HG03066 (cell line): ENCODE measurements at regions not wholly inside any gene's neighbourhood (a gene's known extent, or its start where the extent isn't known, plus 50 kb on each side); places are given as distances from the start of the nearest gene placed in this dataset.
"Not testable (repeated sequence)": the region's sequence is repeated elsewhere in the genome, so short reads cannot be mapped to it uniquely, and the experiment has no call there.

Source experiments
- ATAC-seq: cut with Tn5 transposase; IDR thresholded peaks from one replicate; pipeline ENCODE4 v1.9.1; 2021; ENCODE audit warnings: low read depth; ENCODE audit not compliant: unreplicated experiment

DNA sequence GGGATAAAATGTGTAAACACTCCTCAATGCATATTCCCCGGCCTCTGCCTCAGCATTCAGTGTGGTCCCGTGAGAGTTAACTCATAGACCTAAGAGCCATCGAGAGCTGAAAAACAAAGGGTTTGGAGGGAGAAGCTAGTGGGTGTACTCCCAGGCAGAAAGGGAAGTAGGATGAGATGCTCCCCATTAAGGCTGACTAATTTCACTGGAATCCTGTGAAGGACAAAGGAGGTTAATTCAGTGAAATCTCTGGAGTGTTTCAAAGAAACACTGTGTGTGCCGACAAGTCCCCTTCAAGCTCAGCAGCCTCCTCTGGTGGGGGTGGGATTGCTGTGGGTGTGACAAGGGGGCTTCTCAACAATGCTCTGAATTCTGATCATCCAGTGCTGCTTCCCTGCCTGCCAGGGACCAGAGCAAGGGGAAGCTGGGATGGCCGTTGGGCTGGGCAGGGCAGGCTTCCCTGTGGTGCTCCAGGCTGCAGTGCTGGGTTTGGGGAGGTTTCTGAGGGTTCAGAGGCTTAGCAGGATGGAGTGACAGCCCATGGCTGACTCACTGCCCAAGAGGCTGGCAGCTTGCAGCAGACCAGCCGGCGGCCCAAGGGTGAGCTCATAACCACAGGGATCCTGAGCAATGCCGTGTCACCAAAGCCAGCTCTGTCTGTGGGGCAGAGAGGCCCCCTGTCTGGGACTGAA, 61.4 kb upstream of the BMAL1 start:
- ATAC-seq: no peak

DNA sequence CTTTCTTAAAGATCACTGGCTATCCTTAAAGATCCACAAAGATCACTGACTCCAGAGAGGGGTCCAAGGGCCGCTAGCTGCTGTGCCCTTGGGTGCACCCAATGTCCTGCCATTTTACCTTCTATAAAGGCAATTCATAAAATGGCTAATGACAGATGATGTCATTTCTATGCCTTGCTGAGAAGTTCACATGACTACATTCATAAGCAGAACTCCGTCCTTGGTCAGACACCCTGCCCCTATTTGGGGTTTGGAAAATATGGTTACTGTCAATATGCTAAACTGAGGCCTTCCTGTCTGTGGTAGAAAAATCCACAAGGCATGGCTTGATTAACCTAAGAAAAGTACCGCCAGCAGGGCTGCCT, 60.9 kb upstream of the BMAL1 start:
- ATAC-seq: no peak

DNA sequence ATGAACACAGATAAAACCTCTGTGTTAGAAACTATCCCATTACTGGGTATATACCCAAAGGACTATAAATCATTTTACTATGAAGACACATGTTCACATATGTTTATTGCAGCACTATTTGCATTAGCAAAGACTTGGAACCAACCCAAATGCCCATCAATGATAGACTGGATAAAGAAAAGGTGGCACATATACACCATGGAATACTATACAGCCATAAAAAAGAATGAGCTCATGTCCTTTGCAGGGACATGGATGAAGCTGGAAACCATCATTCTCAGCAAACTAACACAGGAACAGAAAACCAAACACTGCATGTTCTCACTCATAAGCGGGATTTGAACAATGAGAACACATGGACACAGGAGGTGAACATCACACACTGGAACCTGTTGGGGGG, 58.9 kb upstream of the BMAL1 start:
- ATAC-seq: not testable (repeated sequence)

DNA sequence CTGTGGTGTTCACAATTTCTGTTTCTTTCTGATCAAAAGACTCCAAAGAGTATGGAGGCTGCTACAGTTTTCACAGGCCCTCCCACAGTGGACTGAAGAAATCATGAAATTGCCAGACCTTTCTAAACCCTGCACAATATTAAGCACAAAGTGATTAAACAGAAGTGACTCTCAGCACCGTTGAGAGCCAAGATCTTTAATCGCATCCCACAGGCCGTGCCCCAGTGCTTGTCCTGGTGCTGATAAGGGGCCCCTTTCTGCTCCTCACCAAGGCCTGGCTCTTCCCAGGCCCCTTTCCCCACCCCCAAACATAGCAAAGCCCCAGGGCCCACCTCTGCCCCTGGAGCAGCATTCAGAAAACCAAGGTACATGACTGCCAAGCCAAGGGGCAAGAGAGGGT, 57.4 kb upstream of the BMAL1 start:
- ATAC-seq: no peak

DNA sequence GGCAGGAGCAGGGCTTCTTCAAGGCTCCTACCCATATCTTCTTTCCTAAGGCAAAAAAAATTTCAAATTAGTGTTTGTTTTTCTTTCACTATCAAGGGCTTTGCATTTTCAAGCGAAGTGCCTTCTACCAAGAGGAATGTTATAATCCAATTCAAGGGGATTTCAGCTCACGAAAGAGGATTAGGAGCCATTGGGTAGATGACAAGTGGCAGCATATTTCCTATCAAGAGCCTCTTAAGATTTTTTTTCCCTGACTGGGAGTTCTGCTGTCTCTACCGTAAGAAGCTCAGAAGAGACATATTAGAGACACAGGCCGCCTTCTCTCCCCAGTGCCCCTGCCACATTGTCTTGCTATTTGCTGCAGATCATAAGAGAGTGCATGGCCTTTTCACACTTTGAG, 55.9 kb upstream of the BMAL1 start:
- no peak for ATAC-seq

DNA sequence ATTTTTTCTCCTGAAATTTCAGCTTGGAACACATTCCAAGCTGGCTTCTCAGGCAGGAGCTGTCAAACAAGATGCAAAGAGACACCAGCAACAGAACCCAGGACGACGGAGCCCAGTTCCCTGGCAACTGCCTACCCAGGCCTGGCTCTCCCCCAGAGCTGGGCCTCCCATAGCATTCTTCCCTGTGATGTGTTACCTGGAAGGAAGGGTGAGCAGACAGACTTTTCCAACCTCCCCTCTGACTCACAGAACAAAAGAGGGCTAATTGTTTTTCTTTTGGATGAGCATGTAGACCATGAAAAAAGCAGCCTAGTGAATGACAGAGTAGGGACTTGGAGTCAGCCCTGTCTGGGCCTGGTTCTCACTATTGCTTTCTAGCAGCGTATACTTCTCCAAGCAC, 55.3 kb upstream of the BMAL1 start:
- ATAC-seq: no peak

DNA sequence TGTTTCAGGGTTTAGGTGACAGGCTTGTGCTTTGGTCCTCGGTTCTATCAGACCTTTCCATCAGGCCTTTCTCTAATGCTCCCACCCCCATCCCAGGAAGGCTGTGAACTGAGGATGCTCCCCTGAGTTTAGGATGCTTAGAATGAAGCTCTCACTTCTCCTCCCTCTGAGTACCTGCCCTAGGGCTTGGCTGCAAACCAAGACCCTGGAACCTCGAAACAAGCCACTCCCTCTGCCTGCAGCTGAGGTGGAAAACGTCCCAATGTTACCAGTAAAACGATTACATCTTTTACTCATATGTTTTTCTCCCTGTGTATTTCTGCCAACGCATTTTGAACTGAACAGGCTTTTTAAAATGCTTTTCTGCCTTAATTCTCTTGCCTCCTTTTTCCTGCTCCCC, 54.5 kb upstream of the BMAL1 start:
- ATAC-seq: no peak

DNA sequence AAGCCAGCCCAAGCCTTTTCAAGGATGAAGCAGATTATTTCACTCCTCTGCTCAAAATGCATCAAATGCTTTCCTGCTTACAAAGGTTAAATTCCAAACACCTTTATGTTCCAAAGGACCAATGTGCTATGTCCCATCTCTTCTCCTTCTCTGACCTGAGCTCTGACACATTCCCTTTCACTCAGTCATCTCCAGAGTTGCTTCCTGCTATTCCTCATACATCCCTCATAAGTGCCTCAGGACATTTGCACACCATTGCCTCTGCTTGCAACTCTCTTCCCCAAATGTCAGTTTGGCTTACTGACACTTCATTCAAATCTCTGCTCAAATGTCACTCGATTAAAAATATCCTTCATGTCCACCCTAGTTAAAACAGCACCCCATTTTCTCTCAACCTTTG, 53.3 kb upstream of the BMAL1 start:
- ATAC-seq: no peak

DNA sequence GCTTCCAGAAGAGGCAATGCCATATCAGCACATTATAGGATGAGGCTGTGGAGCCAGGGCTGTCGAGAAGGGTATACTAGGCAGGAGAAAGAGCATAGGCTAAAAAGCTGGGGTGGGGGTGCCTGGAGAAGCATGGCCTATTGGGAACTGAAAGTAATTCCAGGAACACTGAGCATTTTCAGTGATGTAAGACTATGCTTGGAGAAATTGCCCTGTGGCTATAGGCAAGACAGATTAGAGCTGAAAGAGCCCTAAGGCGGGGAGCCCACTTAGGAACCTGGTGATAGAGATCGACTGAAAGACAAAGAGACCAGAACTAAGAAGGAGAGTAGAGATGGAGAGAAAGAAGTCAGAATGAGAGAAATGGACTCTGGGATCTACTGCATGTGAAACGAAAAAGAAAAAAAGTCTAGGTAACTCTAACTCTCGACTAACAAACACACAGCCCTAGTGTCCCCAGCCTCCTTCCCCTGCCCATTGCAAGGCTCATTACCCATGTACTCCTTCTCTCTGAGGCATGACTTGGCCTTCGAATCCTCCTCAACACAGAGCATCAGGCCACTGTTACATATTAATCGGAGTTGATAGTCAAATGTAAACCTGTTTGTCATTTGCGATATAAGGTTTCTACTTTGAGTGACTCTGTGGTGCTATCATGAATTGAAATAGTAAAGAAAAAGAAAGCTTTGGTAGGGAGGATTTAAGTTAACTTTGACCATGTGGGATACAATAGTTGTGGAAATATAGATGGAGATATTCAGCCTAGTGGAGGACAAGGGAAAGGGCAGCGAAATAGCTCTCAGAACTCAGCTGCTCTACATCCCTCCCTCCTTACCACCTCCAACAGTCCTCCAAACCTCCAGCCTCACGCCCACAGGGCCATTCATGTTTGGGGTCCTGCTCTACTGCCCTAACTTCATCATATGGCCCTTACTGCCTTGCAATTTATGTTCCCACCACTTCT, 52.3 kb upstream of the BMAL1 start:
- ATAC-seq: no peak

DNA sequence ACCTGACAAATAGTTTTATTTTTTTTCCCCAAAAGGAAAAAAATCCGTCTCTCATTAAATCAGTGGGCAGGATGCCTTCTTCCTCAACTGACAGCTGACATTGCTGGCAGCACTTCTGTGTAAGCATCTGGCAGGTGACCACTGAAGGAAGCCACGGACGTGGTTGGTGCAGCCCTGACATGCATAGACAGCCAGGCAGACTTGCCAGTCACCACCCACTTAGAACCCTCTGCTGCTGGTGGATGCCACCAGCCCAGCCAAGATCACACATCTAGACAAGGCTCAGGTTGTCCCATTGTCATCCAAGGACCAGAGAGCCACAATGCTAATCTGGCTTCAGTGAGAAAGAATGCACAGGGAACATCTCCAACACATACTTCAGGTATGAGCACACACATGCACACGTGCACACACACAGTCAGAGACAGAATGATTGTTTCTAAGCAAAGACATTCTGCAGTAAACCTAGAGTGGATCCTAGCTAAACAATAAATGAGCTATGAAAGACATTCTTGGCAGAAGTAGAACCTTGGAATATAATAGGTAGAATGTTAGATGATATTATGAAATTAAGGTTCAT, 49.8 kb upstream of the BMAL1 start:
- no peak for ATAC-seq
